RCC 7860 (cell line): ENCODE measurements at regions not wholly inside any gene's neighbourhood (a gene's known extent, or its start where the extent isn't known, plus 50 kb on each side); places are given as distances from the start of the nearest gene placed in this dataset.
"Not testable (repeated sequence)": the region's sequence is repeated elsewhere in the genome, so short reads cannot be mapped to it uniquely, and the experiment has no call there.

ENCODE experiments used
- DNase-seq: peaks from one replicate; pipeline ENCODE4 v3.0.0-alpha.2; 2015; ENCODE audit warnings: low spot score
- FAIRE-seq: peaks from 2 replicates; lab custom pipeline; 2012; peaks lifted over from hg19 to GRCh38; lab: Jason Lieb, UNC

- FAIRE-seq: no peak
These were observed 50.6 kb upstream of the FER start for GRCh38 chr5:108696951-108697715.

GRCh38 chr5:108696407-108696806 lies 51.3 kb upstream of the FER start:
- DNase-seq (no peak), FAIRE-seq (no peak)

More at GRCh38 chr5:108696951-108697715, 50.6 kb upstream of the FER start:
- no peak for DNase-seq

GRCh38 chr5:108688485-108688884 lies 59.2 kb upstream of the FER start:
- DNase-seq (no peak), FAIRE-seq (no peak)

GRCh38 chr5:108687595-108688200 lies 60.0 kb upstream of the FER start:
- no peak for DNase-seq
- FAIRE-seq: no peak

GRCh38 chr5:108686676-108687075 lies 61.0 kb upstream of the FER start:
- no peak for DNase-seq
- FAIRE-seq: no peak

- DNase-seq, FAIRE-seq: not testable (repeated sequence)
These were observed 62.1 kb upstream of the FER start for GRCh38 chr5:108685448-108686216.

GRCh38 chr5:108681079-108681921 lies 66.4 kb upstream of the FER start:
- FAIRE-seq (peak; percentile 76), DNase-seq (peak; percentile 55)

GRCh38 chr5:108678091-108678490 lies 69.6 kb upstream of the FER start:
- DNase-seq (no peak), FAIRE-seq (no peak)

- DNase-seq (no peak), FAIRE-seq (no peak)
These were observed 72.0 kb upstream of the FER start for GRCh38 chr5:108675736-108676135.

- FAIRE-seq: no peak
- DNase-seq: no peak
These were observed 75.1 kb upstream of the FER start for GRCh38 chr5:108672639-108673038.

- DNase-seq (no peak), FAIRE-seq (no peak)
These were observed 77.0 kb upstream of the FER start for GRCh38 chr5:108670591-108671289.

- DNase-seq: no peak
- FAIRE-seq: no peak
These were observed 78.2 kb upstream of the FER start for GRCh38 chr5:108669462-108669861.

GRCh38 chr5:108661590-108662219 lies 86.0 kb upstream of the FER start:
- DNase-seq (no peak), FAIRE-seq (no peak)

- DNase-seq (no peak), FAIRE-seq (no peak)
These were observed 86.7 kb upstream of the FER start for GRCh38 chr5:108661024-108661423.

- no peak for FAIRE-seq
- DNase-seq: no peak
These were observed 87.4 kb upstream of the FER start for GRCh38 chr5:108660291-108660690.

GRCh38 chr5:108659531-108659930 lies 88.2 kb upstream of the FER start:
- no peak for DNase-seq
- FAIRE-seq: no peak

- DNase-seq (no peak), FAIRE-seq (no peak)
These were observed 91.8 kb upstream of the FER start for GRCh38 chr5:108655750-108656450.

- no peak for DNase-seq
- no peak for FAIRE-seq
These were observed 93.6 kb upstream of the FER start for GRCh38 chr5:108654051-108654450.

- FAIRE-seq: no peak
These were observed 94.5 kb upstream of the FER start for GRCh38 chr5:108653201-108653600.

More at GRCh38 chr5:108653201-108653600, 94.5 kb upstream of the FER start:
- no peak for DNase-seq
